NCI-H510A treated with DMSO at 0.1 percent for 48 hours (cell line): ENCODE measurements at regions not wholly inside any gene's neighbourhood (a gene's known extent, or its start where the extent isn't known, plus 50 kb on each side); places are given as distances from the start of the nearest gene placed in this dataset.
"Not testable (repeated sequence)": the region's sequence is repeated elsewhere in the genome, so short reads cannot be mapped to it uniquely, and the experiment has no call there.

Experiments used
- DNase-seq: peaks from one replicate; lab custom pipeline; 2025; lab: John Stamatoyannopoulos, UW

DNA sequence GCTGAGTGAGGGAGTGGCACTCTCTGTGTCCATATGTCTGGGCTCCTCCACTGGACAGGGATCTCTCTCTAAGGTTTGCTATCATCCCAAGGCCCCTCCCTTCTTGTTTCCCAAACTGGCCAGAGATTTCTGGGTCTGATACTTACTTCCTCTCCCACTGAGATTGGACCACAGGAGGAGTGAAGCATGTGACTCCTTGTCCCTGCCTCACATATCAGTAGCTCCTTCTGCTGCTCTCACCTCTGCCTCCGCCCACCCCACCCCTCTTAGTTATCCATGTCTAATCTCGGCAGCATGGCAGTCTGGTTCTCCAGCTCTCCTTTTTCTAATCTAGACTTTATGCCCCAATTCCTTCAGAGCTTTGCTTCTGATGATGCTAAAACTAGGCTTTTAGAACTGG lies 223.1 kb downstream of the RPLP1 start:
- no peak for DNase-seq

DNA sequence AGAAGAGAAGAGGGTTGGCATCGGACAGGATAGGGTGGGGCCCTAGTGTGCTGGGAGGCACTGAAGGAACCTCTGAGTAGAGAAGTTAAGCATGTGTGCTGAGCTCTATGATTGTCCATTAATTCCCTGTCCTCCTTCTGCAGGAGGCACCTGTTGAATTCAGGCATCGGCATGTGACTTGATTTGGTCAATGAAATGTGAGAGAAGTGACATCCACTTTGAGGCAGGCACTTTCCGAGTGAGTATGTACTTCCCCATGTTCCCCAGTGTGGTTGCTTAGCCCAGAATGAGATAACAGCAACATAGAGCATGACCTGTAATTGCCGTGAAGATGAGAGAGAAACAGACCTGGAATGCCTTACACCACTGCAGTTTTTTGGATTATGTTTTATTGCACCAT lies 224.8 kb downstream of the RPLP1 start:
- DNase-seq: no peak

DNA sequence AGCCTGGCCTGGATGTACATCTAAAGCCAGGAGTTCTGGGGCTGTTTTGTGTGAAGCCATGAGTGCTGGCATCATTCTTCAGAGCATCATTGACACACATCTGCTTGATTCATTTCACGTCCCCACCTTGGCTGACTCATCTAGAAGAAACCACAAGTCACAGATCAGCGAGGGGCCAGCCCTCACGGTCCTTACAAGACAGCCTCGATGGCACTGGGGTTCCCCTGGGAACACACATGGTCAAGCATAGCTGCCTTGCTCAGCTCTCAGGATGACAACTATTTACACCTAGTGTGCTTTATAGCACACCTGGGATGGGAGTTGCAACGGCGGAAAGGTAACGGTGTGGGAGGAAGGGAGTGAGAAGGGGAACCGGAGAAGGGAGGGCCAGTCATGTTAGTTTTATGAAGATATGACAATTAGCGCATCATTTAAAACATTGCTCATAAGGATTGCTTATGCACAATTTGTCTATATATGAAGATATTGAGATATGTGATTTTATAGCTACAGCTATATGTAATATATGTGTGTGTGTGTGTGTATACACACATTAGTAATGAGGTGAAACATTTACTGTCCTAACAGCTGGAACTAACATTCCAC lies 227.1 kb downstream of the RPLP1 start:
- DNase-seq: no peak

DNA sequence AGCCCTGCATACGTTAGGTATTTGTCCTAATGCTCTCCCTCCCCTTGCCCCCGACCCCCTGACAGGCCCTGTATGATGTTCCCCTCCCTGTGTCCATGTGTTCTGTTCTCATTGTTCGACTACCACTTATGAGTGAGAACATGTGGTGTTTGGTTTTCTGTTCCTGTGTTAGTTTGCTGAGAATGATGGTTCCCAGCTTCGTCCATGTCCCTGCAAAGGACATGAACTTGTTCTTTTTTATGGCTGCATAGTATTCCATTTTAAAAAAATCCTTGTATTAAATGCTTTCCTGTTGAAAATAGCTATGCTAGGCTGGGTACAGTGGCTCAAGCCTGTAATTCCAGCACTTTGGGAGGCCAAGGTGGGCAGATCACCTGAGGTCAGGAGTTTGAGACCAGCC lies 232.2 kb downstream of the RPLP1 start:
- not testable (repeated sequence) for DNase-seq

DNA sequence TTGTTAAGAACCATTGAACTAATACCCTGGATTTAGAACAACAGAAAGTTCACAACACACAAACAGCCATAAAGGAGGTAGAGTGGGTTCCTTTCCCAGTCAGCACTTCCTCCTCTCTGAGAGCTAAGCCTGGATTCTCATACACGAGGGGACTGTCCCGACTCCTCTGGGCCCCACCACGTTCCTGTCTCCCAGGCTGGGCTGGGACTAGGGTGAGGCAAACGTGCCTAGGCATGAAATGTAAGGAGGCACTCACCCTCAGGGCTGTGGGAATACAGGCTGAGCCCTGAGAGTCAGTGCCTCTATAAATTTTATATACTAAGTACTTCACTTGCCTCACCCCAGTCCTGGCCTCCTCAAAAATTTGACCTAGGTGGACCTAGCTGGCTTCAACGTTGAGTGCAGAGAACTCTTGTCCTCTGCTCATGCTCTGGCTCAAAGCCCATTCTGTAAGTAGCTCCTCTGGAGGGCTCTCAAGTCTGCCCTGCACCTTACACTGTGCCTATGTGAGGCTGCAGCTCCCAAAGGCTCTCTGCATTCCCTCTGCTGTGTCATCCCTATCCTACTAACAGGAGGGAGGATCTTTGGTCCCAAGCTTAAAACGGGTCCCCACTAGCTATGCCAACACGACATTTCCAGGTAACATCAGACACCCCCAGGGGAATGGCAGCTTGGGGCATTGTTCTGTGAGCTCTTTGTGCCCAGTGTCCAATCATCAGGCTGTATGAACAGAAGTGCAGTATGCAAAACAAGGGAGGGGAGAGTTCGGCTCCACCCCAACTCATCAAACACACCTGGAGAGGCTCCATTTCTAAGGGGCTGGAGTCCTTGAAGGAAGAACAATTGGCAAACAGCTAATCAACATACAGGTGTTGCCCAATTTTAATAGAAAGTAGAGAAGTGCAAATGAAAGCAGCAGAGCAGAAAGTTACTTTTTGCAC lies 233.2 kb downstream of the RPLP1 start:
- peak; percentile 84 for DNase-seq

DNA sequence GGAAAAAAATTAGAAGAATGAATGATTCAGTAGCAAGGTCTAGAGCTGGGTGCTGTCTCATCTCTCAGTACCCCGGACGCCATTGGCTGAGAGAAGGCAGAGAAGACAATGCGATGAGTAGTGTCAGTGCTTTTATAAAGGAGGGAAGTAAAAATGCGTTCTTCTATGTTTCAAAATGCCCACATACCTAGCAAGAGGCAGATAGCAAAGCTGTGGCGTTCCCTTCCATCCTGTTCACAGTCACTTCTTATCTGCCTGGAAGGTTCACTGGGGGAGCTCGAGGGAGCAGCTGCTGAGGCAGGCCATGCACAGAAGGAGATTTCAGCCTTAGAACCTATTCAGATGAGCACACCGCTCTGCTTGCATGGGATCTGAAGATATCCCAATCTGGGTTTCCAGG lies 234.0 kb downstream of the RPLP1 start:
- peak; percentile 39 for DNase-seq

DNA sequence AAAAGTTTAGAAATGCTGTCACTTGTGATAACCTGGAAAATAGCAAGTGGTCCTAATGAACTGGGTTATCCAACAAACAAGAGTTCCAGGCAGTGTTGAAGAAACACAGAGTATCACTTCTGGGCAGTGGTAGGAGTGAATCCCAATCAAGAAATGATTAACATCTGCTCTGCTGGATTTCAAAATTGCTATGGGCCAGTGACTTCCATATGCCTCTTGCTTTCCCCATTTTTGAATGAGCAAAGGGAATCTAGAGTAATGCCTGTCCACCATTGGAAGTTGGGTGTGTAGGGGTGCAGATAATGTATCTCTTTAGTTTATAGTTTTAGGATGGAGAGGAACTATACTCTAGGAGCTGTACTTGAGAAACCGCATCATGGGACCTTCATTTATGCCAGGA lies 236.5 kb downstream of the RPLP1 start:
- no peak for DNase-seq

DNA sequence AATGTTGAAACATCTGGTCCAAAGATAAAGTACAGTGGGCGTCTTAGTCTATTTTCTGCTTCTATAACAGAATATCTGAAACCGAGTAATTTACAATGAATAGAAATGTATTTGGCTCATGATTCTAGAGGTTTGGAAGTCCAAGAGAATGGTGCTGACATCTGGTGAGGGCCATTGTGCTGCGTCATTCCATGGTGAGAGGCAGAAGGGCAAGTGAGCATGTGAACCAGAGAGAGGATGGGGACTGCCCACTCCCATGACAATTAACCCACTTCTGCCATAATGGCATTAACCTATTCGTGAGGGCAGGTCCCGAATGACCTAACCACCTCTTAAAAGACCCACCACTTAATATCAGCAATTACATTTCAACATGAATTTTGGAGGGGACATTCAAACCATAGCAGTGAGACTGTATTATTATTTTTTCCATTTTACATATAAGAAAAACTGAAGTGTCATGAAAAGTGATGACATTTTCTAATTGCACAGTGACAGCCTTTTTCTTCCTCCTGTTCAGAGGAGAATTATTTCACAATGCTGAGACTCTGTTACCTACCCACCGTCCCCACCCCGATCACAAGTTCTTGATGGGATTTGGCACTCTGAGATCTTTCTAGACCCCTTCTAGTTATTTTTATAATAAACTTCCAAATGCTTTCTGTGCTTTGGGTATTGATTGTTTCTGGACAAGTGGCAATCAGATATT lies 238.8 kb downstream of the RPLP1 start:
- DNase-seq: no peak

DNA sequence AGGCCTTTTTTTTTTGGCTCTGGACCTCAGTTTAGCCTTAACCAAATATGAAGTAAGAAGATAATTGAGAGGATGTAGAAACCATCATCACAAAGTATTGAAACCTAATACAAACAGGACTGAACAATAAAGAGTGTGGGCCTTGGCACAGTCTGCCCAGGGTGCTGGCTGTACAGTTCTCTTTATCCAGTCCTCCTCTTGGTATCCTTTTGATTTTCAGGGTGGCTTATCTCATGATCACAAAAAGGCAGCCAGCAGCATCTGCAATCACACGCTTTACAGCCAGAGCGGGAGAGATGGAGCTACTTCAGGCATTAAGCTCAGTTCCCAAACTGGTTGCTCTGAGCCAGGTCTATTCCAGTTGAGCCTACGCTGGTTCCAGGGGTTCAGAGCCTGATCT lies 239.7 kb downstream of the RPLP1 start:
- no peak for DNase-seq

DNA sequence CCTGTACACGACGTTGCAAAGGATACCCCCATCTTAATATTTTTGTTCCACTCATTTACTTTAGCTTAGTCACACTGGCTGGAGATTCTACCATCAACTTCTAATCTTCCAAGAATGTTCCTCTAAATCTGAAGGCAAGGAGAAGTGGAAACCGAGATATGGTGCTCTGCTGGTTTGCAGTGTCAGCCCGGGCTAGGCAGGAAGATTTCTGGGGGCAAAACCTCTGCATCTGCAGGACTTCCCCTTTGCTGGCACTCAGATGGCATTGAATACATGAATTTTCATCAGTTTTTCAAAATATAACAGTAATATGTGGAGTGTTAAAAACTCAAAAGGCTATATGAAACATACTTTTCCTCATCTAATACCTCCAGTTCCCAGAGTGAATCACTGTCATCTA lies 240.4 kb downstream of the RPLP1 start:
- DNase-seq: no peak

DNA sequence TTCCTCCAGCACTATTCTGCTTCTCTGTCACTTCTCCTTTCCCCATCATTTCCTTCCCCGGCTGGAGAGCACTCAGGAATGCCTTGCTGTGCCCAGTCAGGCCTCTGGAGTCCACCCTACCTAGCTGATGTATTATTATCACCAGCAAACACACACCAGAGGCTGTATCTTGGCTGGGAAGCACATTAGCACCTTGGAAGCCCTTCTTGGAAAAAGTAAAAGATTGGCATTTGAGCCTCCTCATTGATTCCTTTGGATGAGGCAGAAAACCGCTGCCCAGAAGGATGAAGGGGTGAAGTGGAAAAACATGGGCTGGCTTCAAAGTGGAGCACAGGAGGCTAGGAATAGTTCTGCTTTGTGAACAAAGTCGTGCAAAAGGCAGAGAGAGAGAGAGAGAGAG lies 244.3 kb downstream of the RPLP1 start:
- no peak for DNase-seq

DNA sequence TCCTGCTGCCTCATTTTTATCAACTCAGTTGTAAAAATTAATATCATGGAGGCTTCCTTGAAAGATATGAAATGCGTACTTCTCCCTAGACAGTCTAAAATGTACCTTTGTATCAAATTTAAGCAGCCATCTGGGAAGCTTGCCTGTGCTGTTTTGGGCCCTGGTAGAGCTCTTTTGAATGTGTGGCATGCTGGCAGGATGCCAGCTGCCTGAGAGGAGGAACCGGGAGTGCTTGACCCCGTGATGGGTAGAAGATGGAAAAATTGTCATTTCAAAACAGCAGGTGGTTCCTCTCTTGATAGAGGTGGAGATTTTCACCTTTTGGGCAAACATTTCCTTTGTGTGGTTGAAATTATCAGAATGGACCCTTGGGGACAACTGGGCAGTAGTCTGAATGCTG lies 245.3 kb downstream of the RPLP1 start:
- peak; percentile 31 for DNase-seq

DNA sequence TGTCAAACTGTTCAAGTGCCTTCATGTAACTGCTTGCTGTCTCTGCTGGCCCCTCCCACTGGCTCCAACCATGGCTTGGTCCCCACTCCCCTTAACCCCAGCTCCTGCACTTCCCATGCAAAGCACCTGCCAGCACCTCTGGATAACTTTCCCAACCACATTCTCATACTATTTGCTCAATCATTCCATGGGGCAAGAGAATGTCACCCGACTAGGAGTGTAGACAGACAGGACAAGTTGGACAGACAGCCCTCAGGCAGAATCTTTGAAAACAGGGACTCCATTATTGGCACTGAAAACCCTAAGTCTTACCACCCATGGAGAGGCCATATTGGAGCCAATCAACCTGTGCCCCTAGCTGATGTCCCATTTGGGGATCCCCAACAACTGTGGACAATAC lies 246.5 kb downstream of the RPLP1 start:
- DNase-seq: no peak

DNA sequence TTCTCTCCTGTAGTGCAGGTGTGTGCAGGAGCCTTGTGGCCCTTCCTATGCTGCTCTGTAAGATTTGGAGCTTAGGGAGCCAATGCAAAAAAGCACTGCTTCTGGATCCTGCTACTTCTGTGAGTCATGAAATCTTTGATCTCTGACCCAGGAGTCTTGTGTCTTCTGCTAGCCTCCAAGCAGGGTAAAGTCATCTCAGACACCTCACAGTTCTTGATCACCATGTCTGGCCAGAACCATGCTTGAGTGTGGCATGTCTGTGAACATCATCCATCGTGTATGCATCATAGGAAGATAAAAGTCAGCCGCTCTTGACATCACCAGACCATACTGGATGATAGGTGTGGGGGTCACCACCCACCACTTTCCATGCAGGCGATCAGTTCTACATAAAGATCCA lies 247.8 kb downstream of the RPLP1 start:
- no peak for DNase-seq

DNA sequence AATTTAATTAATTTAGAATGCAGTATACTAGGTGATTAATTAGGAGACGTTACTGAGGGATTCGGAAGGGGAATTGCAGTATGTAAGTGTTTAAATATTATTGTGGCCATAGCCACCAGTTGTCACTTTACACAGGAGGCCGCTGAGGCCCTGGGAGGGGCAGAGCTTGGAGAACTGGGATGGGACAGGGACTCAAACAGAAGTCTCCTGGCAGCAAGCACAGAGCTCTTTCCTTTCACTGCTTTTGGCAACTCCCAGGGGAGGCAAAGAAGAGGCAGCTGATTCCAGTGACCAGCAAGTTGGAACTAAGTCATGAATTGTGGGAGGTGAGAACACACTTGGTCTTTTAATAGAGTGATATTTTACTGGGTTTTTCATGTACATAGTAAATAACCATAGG lies 248.6 kb downstream of the RPLP1 start:
- no peak for DNase-seq

DNA sequence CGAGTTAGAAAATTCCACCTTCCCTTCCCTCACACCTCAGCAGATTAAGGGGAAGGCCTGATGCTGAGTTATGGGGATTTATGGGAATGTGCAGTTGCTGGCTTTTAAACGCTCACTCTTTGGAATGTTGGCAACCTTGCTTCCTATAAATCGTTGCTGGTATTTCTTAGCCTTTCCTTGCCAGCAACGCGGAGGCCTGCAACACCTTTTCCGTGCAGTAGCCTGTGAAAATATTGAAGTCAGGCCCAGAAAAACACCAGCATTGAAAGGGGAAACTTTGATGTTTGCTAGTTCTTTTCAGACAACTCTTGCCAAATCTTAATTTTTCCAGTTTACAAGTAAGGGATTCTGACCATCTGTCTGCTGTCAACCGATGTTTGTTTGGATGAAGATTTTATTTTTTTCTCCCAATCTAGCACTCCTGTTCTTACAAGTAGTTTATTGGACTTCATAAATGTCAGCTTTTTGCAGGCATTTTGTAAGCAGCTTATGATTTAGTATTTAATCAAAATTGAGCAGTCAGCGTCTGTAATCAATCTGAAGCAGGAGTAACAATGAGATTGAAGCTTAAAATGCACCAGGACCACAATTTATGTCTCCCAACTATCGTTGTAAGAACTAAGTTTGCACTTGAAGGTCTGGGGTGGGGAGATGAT lies 251.0 kb downstream of the RPLP1 start:
- DNase-seq: no peak

DNA sequence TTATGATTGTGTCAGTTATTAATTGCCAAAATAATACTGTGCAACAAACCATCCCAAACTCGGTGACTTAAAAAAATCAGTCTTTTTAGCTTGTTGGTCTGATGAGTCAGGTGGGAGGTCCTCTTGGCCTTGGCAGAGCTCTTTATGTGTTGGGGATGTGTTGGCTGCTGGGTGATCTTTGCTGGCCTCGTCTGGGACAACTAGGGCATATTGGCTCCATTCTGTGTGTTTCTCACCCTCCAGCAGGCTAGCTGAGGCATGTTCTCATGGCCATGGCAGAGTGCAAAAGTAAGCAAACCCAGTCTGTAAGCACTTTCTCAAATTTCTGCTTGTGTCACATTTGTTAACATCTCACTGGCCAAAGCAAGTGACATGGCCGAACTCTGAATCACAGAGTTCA lies 251.6 kb downstream of the RPLP1 start:
- peak; percentile 59 for DNase-seq

DNA sequence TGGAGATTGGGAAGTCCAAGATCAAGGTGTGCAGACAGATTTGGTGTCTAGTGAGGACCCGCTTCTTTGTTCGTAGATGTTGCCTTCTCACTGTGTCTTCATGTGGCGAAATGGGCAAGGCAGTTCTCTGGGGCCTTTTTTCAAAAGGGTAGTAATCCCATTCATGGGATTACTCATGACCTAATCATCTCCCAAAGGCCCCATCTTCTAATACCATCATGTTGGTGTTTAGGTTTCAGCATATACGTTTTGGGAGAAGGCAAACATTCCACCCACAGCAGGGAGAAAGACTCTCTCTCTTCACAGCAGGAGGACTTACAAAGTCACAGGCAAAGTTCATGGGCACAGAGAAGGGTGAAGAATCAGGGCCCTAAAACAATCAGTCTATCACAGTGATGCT lies 252.1 kb downstream of the RPLP1 start:
- no peak for DNase-seq

DNA sequence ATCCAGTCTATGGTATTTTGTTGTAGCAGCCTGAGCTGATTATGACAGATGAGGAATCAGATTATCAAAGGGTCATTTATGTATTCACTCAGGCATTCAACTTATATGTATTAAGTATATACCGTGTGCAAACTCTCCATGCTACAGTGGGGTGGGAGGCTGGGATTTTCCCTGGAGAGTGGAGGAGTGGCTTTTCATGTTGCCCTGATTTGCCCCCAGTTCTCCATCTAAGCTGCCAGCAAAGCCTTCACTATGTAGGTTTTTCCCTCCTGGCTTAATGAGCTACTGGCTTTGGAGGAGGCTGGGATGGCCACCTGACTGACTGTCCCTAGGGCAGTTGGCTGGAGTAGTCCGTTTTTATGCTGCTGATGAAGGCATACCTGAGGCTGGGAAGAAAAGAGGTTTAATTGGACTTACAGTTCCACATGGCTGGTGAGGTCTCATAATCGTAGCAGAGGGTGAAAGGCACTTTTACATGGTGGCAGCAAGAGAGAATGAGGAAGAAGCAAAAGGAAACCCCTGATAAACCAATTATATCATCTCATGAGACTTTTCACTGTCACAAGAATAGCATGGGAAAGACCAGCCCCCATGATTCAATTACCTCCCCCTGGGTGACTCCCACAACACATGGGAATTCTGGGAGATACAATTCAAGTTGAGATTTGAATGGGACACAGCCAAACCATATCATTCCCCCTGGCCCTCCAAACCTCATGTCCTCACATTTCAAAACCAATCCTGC lies 253.9 kb downstream of the RPLP1 start:
- no peak for DNase-seq

DNA sequence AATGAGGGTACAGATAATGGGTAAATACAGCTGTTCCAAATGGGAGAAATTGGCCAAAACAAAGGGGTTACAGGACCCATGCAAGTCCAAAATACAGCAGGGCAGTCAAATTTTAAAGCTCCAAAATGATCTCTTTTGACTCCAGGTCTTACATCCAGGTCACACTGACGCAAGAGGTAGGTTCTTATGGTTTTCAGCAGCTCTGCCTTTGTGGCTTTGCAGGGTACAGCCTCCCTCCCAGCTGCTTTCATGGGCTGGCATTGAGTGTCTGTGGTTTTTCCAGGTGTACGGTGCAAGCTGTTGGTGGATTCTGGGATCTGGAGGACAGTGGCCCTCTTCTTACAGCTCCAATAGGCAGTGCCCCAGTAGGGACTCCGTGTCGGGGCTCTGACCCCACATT lies 254.6 kb downstream of the RPLP1 start:
- DNase-seq: not testable (repeated sequence)

DNA sequence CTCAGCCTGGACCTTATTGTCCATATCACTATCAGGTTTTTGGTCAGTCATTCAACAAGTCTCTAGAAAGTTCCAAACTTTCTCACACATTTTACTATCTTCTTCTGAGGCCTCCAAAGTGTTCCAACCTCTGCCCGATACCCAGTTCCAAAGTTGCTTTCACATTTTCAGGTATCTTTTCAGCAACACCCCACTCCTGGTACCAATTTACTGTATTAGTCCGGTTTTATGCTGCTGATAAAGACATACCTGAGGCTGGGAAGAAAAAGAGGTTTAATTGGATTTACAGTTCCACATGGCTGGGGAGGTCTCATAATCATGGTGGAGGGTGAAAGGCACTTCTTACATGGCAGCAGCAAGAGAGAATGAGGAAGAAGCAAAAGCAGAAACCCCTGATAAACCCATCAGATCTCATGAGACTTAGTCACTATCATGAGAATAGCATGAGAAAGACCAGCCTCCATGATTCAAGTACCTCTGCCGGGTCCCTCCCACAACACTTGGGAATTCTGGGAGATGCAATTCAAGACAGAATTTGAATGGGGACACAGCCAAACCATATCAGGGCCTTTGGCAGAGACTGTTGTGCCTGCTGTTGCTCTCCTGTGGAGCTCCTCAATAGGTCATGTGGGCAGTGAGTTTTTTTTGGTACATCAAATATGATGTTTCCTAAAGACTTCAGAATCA lies 256.0 kb downstream of the RPLP1 start:
- not testable (repeated sequence) for DNase-seq
